Renal cortical epithelial cell (primary cell): ENCODE measurements at regions not wholly inside any gene's neighbourhood (a gene's known extent, or its start where the extent isn't known, plus 50 kb on each side); places are given as distances from the start of the nearest gene placed in this dataset.

Source experiments
- DNase-seq: peaks from one replicate; pipeline ENCODE4 v3.0.0-alpha.2; 2011; ENCODE audit warnings: low read depth

- no peak for DNase-seq
These were observed 70.2 kb upstream of the ZFP64 start for GRCh38 chr20:52261792-52262191.

- no peak for DNase-seq
These were observed 67.7 kb upstream of the ZFP64 start for GRCh38 chr20:52259295-52259694.

GRCh38 chr20:52256454-52256853 lies 64.9 kb upstream of the ZFP64 start:
- DNase-seq: no peak

- DNase-seq: no peak
These were observed 61.1 kb upstream of the ZFP64 start for GRCh38 chr20:52252664-52253063.

- DNase-seq: no peak
These were observed 60.2 kb upstream of the ZFP64 start for GRCh38 chr20:52251827-52252226.

GRCh38 chr20:52251136-52251700 lies 59.6 kb upstream of the ZFP64 start:
- no peak for DNase-seq

GRCh38 chr20:52247548-52247947 lies 56.0 kb upstream of the ZFP64 start:
- no peak for DNase-seq

- DNase-seq: no peak
These were observed 54.8 kb upstream of the ZFP64 start for GRCh38 chr20:52246366-52246765.

- DNase-seq: no peak
These were observed 53.1 kb upstream of the ZFP64 start for GRCh38 chr20:52244702-52245101.

GRCh38 chr20:52242237-52243230 lies 51.0 kb upstream of the ZFP64 start:
- peak; percentile 15 for DNase-seq
